Neural progenitor cell (in vitro differentiated cells): ENCODE measurements at regions not wholly inside any gene's neighbourhood (a gene's known extent, or its start where the extent isn't known, plus 50 kb on each side); places are given as distances from the start of the nearest gene placed in this dataset.

ENCODE experiments used
- DNase-seq: peaks from one replicate; pipeline ENCODE4 v3.0.0-alpha.2; 2016; ENCODE audit warnings: low spot score
- H2AFZ ChIP-seq: fragments of 200-600 bp; sonication (generic); replicated peaks from 2 replicates; pipeline ENCODE4 v1.6.1; 2016; ENCODE audit warnings: antibody characterized with exemption
- H3F3A ChIP-seq: fragments of 200-600 bp; sonication (generic); 2 replicates; pipeline ENCODE4 v1.6.1; 2016; ENCODE audit warnings: antibody characterized with exemption, low read depth
- H3K27ac ChIP-seq: fragments of 200-600 bp; sonication (generic); 2 replicates; pipeline ENCODE4 v1.5.1; 2016; ENCODE audit warnings: mild to moderate bottlenecking
- H3K27me3 ChIP-seq: fragments of 200-600 bp; sonication (generic); 2 replicates; pipeline ENCODE4 v1.6.1; 2016; ENCODE audit warnings: mild to moderate bottlenecking, moderate library complexity
- H3K36me3 ChIP-seq: fragments of 200-600 bp; sonication (generic); 2 replicates; pipeline ENCODE4 v1.5.1; 2016
- H3K4me1 ChIP-seq: fragments of 200-600 bp; sonication (generic); 2 replicates; pipeline ENCODE4 v1.6.1; 2016; ENCODE audit warnings: mixed run types
- H3K4me2 ChIP-seq: fragments of 200-600 bp; sonication (generic); 2 replicates; pipeline ENCODE4 v1.6.1; 2016
- H3K4me3 ChIP-seq: fragments of 200-600 bp; sonication (generic); 2 replicates; pipeline ENCODE4 v1.5.1; 2016
- H3K79me2 ChIP-seq: fragments of 200-600 bp; sonication (generic); 2 replicates; pipeline ENCODE4 v1.6.1; 2016; ENCODE audit warnings: low read depth
- H3K9ac ChIP-seq: fragments of 200-600 bp; sonication (generic); 2 replicates; pipeline ENCODE4 v1.6.1; 2016
- H3K9me3 ChIP-seq: fragments of 200-600 bp; sonication (generic); 2 replicates; pipeline ENCODE4 v1.5.1; 2016; ENCODE audit warnings: low read depth
- H4K20me1 ChIP-seq: fragments of 200-600 bp; sonication (generic); 2 replicates; pipeline ENCODE4 v1.6.1; 2016; ENCODE audit warnings: low read depth
- H3K27ac Mint-ChIP-seq: 3 replicates; pipeline ENCODE4 v1.8.0; 2021; ENCODE audit warnings: mixed read lengths
- H3K27me3 Mint-ChIP-seq: 2 replicates; pipeline ENCODE4 v1.8.0; 2022; ENCODE audit warnings: low read depth, mild to moderate bottlenecking, inconsistent platforms, moderate library complexity, mixed read lengths; ENCODE audit not compliant: insufficient read depth
- H3K36me3 Mint-ChIP-seq: 3 replicates; pipeline ENCODE4 v1.8.0; 2021; ENCODE audit warnings: mixed read lengths
- H3K4me1 Mint-ChIP-seq: 3 replicates; pipeline ENCODE4 v1.8.0; 2021; ENCODE audit warnings: mixed read lengths
- H3K4me3 Mint-ChIP-seq: 3 replicates; pipeline ENCODE4 v1.8.0; 2021; ENCODE audit warnings: mild to moderate bottlenecking, moderate library complexity, mixed read lengths
- H3K9me3 Mint-ChIP-seq: 3 replicates; pipeline ENCODE4 v1.8.0; 2020; ENCODE audit warnings: mixed read lengths
- EZH2 ChIP-seq: fragments of 200-600 bp; sonication (generic); IDR thresholded peaks from 2 replicates; pipeline ENCODE4 v1.6.1; 2017; ENCODE audit warnings: antibody characterized with exemption, mild to moderate bottlenecking, moderate library complexity
- EZH2phosphoT487 ChIP-seq: fragments of 200-600 bp; sonication (generic); IDR thresholded peaks from 2 replicates; pipeline ENCODE4 v1.6.1; 2017; ENCODE audit warnings: antibody characterized with exemption
- TF ChIP-seq, protein P1 (sequence below): fragments of 200-600 bp; sonication (generic); IDR thresholded peaks from 2 replicates; pipeline ENCODE4 v1.5.1; 2017; ENCODE audit warnings: antibody characterized with exemption, mild to moderate bottlenecking

- TF ChIP-seq, protein P1, sequence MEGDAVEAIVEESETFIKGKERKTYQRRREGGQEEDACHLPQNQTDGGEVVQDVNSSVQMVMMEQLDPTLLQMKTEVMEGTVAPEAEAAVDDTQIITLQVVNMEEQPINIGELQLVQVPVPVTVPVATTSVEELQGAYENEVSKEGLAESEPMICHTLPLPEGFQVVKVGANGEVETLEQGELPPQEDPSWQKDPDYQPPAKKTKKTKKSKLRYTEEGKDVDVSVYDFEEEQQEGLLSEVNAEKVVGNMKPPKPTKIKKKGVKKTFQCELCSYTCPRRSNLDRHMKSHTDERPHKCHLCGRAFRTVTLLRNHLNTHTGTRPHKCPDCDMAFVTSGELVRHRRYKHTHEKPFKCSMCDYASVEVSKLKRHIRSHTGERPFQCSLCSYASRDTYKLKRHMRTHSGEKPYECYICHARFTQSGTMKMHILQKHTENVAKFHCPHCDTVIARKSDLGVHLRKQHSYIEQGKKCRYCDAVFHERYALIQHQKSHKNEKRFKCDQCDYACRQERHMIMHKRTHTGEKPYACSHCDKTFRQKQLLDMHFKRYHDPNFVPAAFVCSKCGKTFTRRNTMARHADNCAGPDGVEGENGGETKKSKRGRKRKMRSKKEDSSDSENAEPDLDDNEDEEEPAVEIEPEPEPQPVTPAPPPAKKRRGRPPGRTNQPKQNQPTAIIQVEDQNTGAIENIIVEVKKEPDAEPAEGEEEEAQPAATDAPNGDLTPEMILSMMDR, result no peak
- TF ChIP-seq EZH2phosphoT487, result no peak
- TF ChIP-seq EZH2, result no peak
- Mint-ChIP-seq H3K4me1 (no peaks in the 10 kb centered on the region), H3K4me3 (no peak overlapping the region), H3K27ac (no peak overlapping the region), H3K9me3 (no peaks in the 10 kb centered on the region), H3K36me3 (no peaks in the 10 kb centered on the region), H3K27me3 (peaks cover 5% of the 10 kb centered on the region)
- Histone ChIP-seq H3K79me2 (no peaks in the 10 kb centered on the region), H3K4me3 (no peak overlapping the region), H4K20me1 (no peaks in the 10 kb centered on the region), H3K9ac (no peak overlapping the region), H3K36me3 (no peaks in the 10 kb centered on the region), H3K4me1 (no peaks in the 10 kb centered on the region), H3K27me3 (no peaks in the 10 kb centered on the region), H3K27ac (no peak overlapping the region), H3K9me3 (no peaks in the 10 kb centered on the region), H3K4me2 (no peak overlapping the region), H2AFZ (no peak overlapping the region), H3F3A (no peaks in the 10 kb centered on the region)
- no peak for DNase-seq
These were observed 91.1 kb upstream of the ARRDC3 start for GRCh38 chr5:91474201-91474600.

- H3K27ac Mint-ChIP-seq, result no peak overlapping the region
- Histone ChIP-seq H3K9ac (no peak overlapping the region), H3K27ac (no peak overlapping the region), H3K79me2 (no peaks in the 10 kb centered on the region), H3K4me2 (no peak overlapping the region), H2AFZ (no peak overlapping the region), H3K4me1 (peaks cover 7% of the 10 kb centered on the region), H4K20me1 (no peaks in the 10 kb centered on the region), H3K36me3 (no peaks in the 10 kb centered on the region), H3F3A (no peaks in the 10 kb centered on the region), H3K4me3 (no peak overlapping the region), H3K9me3 (no peaks in the 10 kb centered on the region), H3K27me3 (no peaks in the 10 kb centered on the region)
- peaks cover 5% of the 10 kb centered on the region for H3K27me3 Mint-ChIP-seq
- no peak overlapping the region for H3K4me3 Mint-ChIP-seq
- no peak for TF ChIP-seq EZH2
- no peak for TF ChIP-seq EZH2phosphoT487
- TF ChIP-seq, protein P1, result no peak
- H3K36me3 Mint-ChIP-seq, result no peaks in the 10 kb centered on the region
- peaks cover 3% of the 10 kb centered on the region for H3K4me1 Mint-ChIP-seq
- DNase-seq, result no peak
- no peaks in the 10 kb centered on the region for H3K9me3 Mint-ChIP-seq
These were observed 89.5 kb upstream of the ARRDC3 start for GRCh38 chr5:91472631-91473030.

- peaks cover 7% of the 10 kb centered on the region for H3K4me1 ChIP-seq
- H3K36me3 ChIP-seq, result no peaks in the 10 kb centered on the region
- peaks cover 2% of the 10 kb centered on the region for H3K27me3 Mint-ChIP-seq
- H3K4me1 Mint-ChIP-seq, result peaks cover 3% of the 10 kb centered on the region
- H3F3A ChIP-seq, result no peaks in the 10 kb centered on the region
- no peak overlapping the region for H3K27ac ChIP-seq
- H3K4me3 Mint-ChIP-seq, result no peak overlapping the region
- H3K9me3 Mint-ChIP-seq, result no peaks in the 10 kb centered on the region
- no peaks in the 10 kb centered on the region for H3K27me3 ChIP-seq
- no peaks in the 10 kb centered on the region for H3K9me3 ChIP-seq
- H3K36me3 Mint-ChIP-seq, result no peaks in the 10 kb centered on the region
- H3K4me3 ChIP-seq, result no peak overlapping the region
- H3K9ac ChIP-seq, result no peak overlapping the region
- DNase-seq, result no peak
- TF ChIP-seq EZH2phosphoT487 (no peak), EZH2 (no peak)
- H3K27ac Mint-ChIP-seq, result no peak overlapping the region
- H3K79me2 ChIP-seq, result no peaks in the 10 kb centered on the region
- H2AFZ ChIP-seq, result no peak overlapping the region
- H4K20me1 ChIP-seq, result no peaks in the 10 kb centered on the region
- no peak overlapping the region for H3K4me2 ChIP-seq
These were observed 86.5 kb upstream of the ARRDC3 start for GRCh38 chr5:91469517-91470165.

DNA sequence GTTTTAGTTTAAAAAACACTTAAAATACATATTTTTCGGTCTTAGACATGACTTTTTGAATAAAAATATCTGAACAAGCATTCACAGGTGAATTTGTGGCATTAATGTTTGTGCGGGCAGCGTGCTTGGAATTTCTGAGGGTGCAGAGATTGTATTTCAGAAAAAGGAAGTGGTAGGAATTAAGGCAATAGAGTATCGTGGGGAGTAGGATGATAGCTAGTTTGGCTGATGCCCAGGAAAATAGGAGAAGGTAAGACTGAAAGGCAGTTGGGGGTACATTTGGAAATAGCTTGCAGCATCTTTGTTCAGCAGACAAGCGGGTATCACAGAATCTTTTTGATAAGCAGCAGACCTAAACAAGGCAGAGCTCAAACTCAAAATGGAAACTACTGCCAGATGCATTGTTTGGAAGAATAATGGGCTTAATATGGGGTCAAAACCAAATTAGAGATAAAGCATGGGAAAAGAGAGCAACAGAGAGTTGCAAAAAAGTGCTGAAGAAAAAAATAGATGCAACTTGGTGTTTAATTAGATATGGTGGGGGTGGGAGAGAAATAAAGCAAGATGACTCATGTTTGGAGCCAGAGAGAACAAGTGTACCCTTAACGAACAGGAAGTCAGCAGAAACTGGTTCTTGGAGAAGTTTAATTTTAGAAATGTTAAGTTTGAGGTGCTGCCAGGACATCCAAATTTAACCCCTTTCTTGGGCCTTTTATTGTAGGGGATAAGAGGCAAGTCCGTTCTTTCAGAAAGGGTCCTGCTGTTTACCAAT is 85.7 kb upstream of the ARRDC3 start:
- no peak for DNase-seq
- Histone ChIP-seq H3K4me3 (no peak overlapping the region), H3K27ac (no peak overlapping the region), H3K4me2 (no peak overlapping the region), H2AFZ (no peak overlapping the region), H3K4me1 (peaks cover 7% of the 10 kb centered on the region), H3K9ac (no peak overlapping the region), H3K9me3 (no peaks in the 10 kb centered on the region), H4K20me1 (no peaks in the 10 kb centered on the region), H3K79me2 (no peaks in the 10 kb centered on the region), H3K36me3 (no peaks in the 10 kb centered on the region), H3K27me3 (no peaks in the 10 kb centered on the region), H3F3A (no peaks in the 10 kb centered on the region)
- H3K9me3 Mint-ChIP-seq, result no peaks in the 10 kb centered on the region
- no peak for TF ChIP-seq EZH2phosphoT487
- no peak for TF ChIP-seq EZH2
- TF ChIP-seq, protein P1, result no peak
- no peak overlapping the region for H3K27ac Mint-ChIP-seq
- H3K36me3 Mint-ChIP-seq, result no peaks in the 10 kb centered on the region
- H3K4me3 Mint-ChIP-seq, result no peak overlapping the region
- H3K4me1 Mint-ChIP-seq, result peaks cover 3% of the 10 kb centered on the region
- peaks cover 2% of the 10 kb centered on the region for H3K27me3 Mint-ChIP-seq
